PC-9 (cell line): ENCODE measurements at regions not wholly inside any gene's neighbourhood (a gene's known extent, or its start where the extent isn't known, plus 50 kb on each side); places are given as distances from the start of the nearest gene placed in this dataset.

Experiments used
- BruUV-seq: library from RNA; stranded (reverse); fragments of 400-500 nt; replicated peaks from 2 replicates; lab custom pipeline; 2021; lab: Mats Ljungman, UMichigan
- CTCF ChIA-PET: fragments of 300-600 bp; sonication (Branson Sonifier 250); formaldehyde crosslinking; loops from one replicate; lab custom pipeline; 2022; ENCODE audit warnings: antibody characterized with exemption; lab: Charles Lee
- POLR2A ChIA-PET: fragments of 300-600 bp; sonication (Branson Sonifier 250); formaldehyde crosslinking; loops from one replicate; lab custom pipeline; 2022; ENCODE audit warnings: antibody characterized with exemption; ENCODE audit not compliant: unreplicated experiment; lab: Charles Lee
- DNase-seq, 2 experiments: peaks; one replicate each; pipeline versions ENCODE4 v3.0.0 to v3.0.0-alpha.2; 2015 to 2022; ENCODE audit warnings: mixed read lengths in 1 of 2
- H2AFZ ChIP-seq: fragments of 200-600 bp; sonication (generic); 2 replicates; pipeline ENCODE4 v1.8.1; 2017; ENCODE audit warnings: antibody characterized with exemption
- H3F3A ChIP-seq: fragments of 200-600 bp; sonication (generic); 2 replicates; pipeline ENCODE4 v1.8.1; 2017; ENCODE audit warnings: antibody characterized with exemption, mild to moderate bottlenecking, low read depth; ENCODE audit not compliant: insufficient read depth
- H3K27ac ChIP-seq: fragments of 200-600 bp; sonication (generic); 2 replicates; pipeline ENCODE4 v1.6.1; 2016; ENCODE audit warnings: mixed run types
- H3K27me3 ChIP-seq: fragments of 200-600 bp; sonication (generic); 2 replicates; pipeline ENCODE4 v1.6.1; 2016; ENCODE audit warnings: low read depth, mixed run types; ENCODE audit not compliant: insufficient read depth
- H3K36me3 ChIP-seq: fragments of 200-600 bp; sonication (generic); 2 replicates; pipeline ENCODE4 v1.6.1; 2016; ENCODE audit warnings: low read depth, mixed run types
- H3K4me1 ChIP-seq: fragments of 200-600 bp; sonication (generic); replicated peaks from 2 replicates; pipeline ENCODE4 v1.6.1; 2016; ENCODE audit warnings: mixed run types; ENCODE audit not compliant: insufficient read depth
- H3K4me2 ChIP-seq: fragments of 200-600 bp; sonication (generic); 2 replicates; pipeline ENCODE4 v1.6.1; 2017; ENCODE audit warnings: mixed run types
- H3K4me3 ChIP-seq: fragments of 200-600 bp; sonication (generic); 2 replicates; pipeline ENCODE4 v1.6.1; 2016; ENCODE audit warnings: mixed run types
- H3K79me2 ChIP-seq: fragments of 200-600 bp; sonication (generic); 2 replicates; pipeline ENCODE4 v1.6.1; 2017; ENCODE audit warnings: low read depth, mixed run types
- H3K9me2 ChIP-seq: fragments of 200-600 bp; sonication (generic); 2 replicates; pipeline ENCODE4 v1.8.1; 2017; ENCODE audit warnings: mild to moderate bottlenecking; ENCODE audit not compliant: insufficient read depth
- H3K9me3 ChIP-seq: fragments of 200-600 bp; sonication (generic); 2 replicates; pipeline ENCODE4 v1.8.1; 2016; ENCODE audit warnings: low read depth; ENCODE audit not compliant: insufficient read depth
- H4K20me1 ChIP-seq: fragments of 200-600 bp; sonication (generic); 2 replicates; pipeline ENCODE4 v1.8.1; 2017; ENCODE audit not compliant: insufficient read depth
- CTCF ChIP-seq: fragments of 200-600 bp; sonication (generic); conservative IDR thresholded peaks from 2 replicates; pipeline ENCODE4 v1.6.1; 2017; ENCODE audit warnings: mixed run types, antibody characterized with exemption, mild to moderate bottlenecking, moderate library complexity
- EZH2 ChIP-seq: fragments of 200-600 bp; sonication (generic); IDR thresholded peaks from 2 replicates; pipeline ENCODE4 v1.8.0; 2017; ENCODE audit warnings: antibody characterized with exemption, low read depth
- intact Hi-C: fragments of 100-400 bp; cut with micrococcal nuclease; formaldehyde crosslinking; loops from one replicate; pipeline ENCODE4 v1.10.0; 2022; ENCODE audit not compliant: unreplicated experiment

- CTCF ChIA-PET: interaction anchor here (0.5 kb wide), 1 partner anchor 116 kb away, joined by 5 read pairs; no protein-coding TSS in a partner anchor
- Histone ChIP-seq H2AFZ (no peak overlapping the region), H3K36me3 (no peaks in the 10 kb centered on the region), H3K27ac (no peak overlapping the region), H3K27me3 (no peaks in the 10 kb centered on the region), H3K4me3 (no peak overlapping the region), H3F3A (no peaks in the 10 kb centered on the region), H3K9me2 (no peaks in the 10 kb centered on the region), H4K20me1 (no peaks in the 10 kb centered on the region), H3K9me3 (no peaks in the 10 kb centered on the region), H3K4me1 (no peaks in the 10 kb centered on the region), H3K79me2 (no peaks in the 10 kb centered on the region), H3K4me2 (no peak overlapping the region)
- TF ChIP-seq EZH2: no peak
- peak; percentile 60 for TF ChIP-seq CTCF
- intact Hi-C loops: loop anchor here (5.0 kb wide), 1 partner anchor 301 kb away; no protein-coding TSS in a partner anchor
- no TSS peak for BruUV-seq
- DNase-seq: no peak
- POLR2A ChIA-PET: no interaction called here
These were observed 549.8 kb upstream of the PRKX start for GRCh38 chrX:4263030-4263803.

GRCh38 chrX:4253092-4253491 lies 539.6 kb upstream of the PRKX start:
- H2AFZ ChIP-seq: peak overlapping the region; percentile 66; the same call in 1 of the 2 replicates
- no peak for DNase-seq
- H3K9me3 ChIP-seq: no peaks in the 10 kb centered on the region
- no peaks in the 10 kb centered on the region for H3K36me3 ChIP-seq
- intact Hi-C loops: no loop called here
- no peaks in the 10 kb centered on the region for H3K79me2 ChIP-seq
- ChIA-PET CTCF (no interaction called here), POLR2A (no interaction called here)
- no peak overlapping the region for H3K4me3 ChIP-seq
- no peak overlapping the region for H3K27ac ChIP-seq
- no peaks in the 10 kb centered on the region for H3F3A ChIP-seq
- H3K4me1 ChIP-seq: no peaks in the 10 kb centered on the region
- no TSS peak for BruUV-seq
- H4K20me1 ChIP-seq: no peaks in the 10 kb centered on the region
- H3K4me2 ChIP-seq: no peak overlapping the region
- TF ChIP-seq EZH2: no peak
- no peak for TF ChIP-seq CTCF
- H3K27me3 ChIP-seq: no peaks in the 10 kb centered on the region
- H3K9me2 ChIP-seq: no peaks in the 10 kb centered on the region

- Histone ChIP-seq H3K4me3 (no peak overlapping the region), H3K4me1 (no peaks in the 10 kb centered on the region), H4K20me1 (no peaks in the 10 kb centered on the region), H2AFZ (no peak overlapping the region), H3F3A (no peaks in the 10 kb centered on the region), H3K4me2 (no peak overlapping the region), H3K79me2 (no peaks in the 10 kb centered on the region), H3K9me2 (no peaks in the 10 kb centered on the region), H3K27ac (no peak overlapping the region), H3K36me3 (no peaks in the 10 kb centered on the region), H3K27me3 (no peaks in the 10 kb centered on the region), H3K9me3 (no peaks in the 10 kb centered on the region)
- intact Hi-C loops: no loop called here
- TF ChIP-seq EZH2 (no peak), CTCF (no peak)
- ChIA-PET CTCF (no interaction called here), POLR2A (no interaction called here)
- no peak for DNase-seq
- BruUV-seq: no TSS peak
These were observed 536.0 kb upstream of the PRKX start for GRCh38 chrX:4249401-4249800.
